ENCODE measurements at regions not wholly inside any gene's neighbourhood (a gene's known extent, or its start where the extent isn't known, plus 50 kb on each side); places are given as distances from the start of the nearest gene placed in this dataset.

GRCh38 chr2:138335036-138335435 is 166.5 kb upstream of the SPOPL start:
- TF ChIP-seq EZH2 (IDR thresholded peaks at IDR 0.05; ENCODE audit: borderline replicate concordance, low read depth, low read length, severe bottlenecking) (no peak), CTCF (IDR thresholded peaks at IDR 0.05; ENCODE audit: borderline replicate concordance, extremely low read depth, low read length, poor library complexity, severe bottlenecking) (no peak)
